AML-193 (cell line): ENCODE measurements at regions not wholly inside any gene's neighbourhood (a gene's known extent, or its start where the extent isn't known, plus 50 kb on each side); places are given as distances from the start of the nearest gene placed in this dataset.
"Not testable (repeated sequence)": the region's sequence is repeated elsewhere in the genome, so short reads cannot be mapped to it uniquely, and the experiment has no call there.

Source experiments
- DNase-seq, 2 experiments: peaks; one replicate each; lab custom pipeline; 2025; lab: John Stamatoyannopoulos, UW

DNA sequence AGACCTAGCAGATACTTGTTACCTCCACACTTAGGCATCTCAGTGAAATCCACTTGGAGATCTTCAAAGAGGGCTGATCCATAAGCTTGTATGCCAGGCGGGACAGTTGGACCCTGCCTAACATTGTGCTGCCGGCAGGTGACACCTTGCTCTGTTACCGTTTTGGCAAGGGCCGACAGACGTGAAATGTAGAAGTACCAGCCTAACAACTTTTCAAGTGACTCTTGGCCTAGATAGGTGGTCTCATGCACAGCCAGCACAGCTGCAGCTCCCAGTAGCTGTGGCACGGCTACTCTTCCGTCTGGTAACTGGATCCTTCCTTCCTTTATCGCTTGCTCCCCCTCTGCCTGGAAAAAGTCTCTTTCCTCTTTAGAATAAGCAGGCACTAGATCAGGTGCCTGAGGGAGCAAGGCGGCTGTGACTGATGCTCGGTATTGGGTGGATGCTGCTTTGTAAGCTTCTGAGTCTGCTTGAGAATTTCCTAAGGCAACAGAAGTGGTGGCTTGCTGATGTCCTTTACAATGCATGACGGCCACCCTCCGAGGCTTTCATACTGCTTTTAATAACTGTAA, 713.5 kb downstream of the AMY1C start:
- DNase-seq = no peak

DNA sequence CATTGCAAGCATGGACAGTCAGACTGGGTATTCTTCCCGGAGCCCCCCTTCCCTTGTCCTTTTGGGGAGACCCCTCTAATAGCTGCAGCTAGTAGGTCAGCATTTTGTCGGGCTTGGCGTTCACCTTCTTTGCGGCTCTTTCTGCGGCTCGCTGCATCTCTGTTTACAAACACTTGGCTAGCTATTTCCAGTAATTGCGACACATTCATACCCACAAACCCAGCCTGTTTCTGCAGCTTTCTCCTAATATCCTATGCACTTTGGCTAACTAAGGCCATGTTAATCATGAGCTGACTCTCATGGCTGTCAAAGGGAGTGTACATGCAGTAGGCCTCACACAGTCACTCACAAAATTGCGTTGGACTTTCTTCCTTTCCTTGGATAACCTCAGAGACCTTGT, 716.4 kb downstream of the AMY1C start:
- DNase-seq = no peak

DNA sequence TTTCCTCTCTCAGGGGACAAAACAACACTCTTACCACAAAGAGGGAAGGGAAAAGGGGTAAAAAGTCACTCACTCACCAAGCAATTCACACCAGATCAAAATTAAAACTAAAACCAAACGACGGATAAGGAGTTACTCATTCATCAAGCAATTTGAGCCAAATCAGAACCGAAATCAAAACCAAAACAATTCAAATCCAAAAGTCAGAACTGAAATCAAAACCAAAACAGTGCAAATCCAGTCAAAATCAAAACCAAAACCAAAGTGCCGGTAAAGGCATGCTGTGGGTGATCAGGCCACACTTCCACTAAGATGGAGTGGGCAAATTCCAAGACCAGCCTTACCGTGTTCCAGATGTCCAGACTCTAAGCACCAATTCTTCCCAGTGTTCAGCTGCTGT, 717.9 kb downstream of the AMY1C start:
- no peak for DNase-seq

DNA sequence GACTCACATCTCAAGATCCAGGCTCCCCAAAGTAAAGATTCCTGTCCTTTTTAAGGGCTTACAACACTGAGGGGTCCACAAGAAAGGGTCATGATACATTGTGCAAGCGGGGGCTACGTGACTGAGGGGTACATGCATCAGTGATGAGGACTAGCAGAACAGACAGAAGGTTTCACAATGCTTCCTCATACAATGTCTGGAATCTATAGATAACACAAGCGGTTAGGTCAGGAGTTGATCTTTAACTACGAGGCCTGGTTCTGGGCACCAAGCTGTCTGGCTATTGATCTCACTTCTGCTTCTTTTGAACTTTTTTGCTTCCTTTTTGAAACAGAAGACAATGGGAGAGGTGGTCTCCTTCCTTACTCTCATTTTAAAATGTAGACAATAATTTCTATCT, 718.6 kb downstream of the AMY1C start:
- no peak for DNase-seq

DNA sequence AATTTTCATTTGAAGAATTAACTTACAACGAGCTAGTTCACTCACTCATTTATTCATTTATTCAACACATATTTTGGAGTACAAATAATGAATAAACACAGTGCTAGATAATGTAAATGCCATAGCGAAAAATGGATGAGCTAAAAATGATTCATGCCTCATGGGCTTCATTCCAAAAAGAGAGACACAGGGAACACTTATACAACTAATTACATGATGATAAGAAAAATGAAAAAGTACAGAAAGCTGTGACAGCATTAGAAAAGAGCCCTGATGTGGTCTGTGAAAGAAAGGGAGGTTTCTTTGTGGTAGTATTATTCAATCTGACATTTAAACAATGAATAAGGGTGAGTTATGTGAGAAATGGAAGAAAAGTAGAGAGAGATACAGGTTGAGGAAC, 726.4 kb downstream of the AMY1C start:
- no peak for DNase-seq

DNA sequence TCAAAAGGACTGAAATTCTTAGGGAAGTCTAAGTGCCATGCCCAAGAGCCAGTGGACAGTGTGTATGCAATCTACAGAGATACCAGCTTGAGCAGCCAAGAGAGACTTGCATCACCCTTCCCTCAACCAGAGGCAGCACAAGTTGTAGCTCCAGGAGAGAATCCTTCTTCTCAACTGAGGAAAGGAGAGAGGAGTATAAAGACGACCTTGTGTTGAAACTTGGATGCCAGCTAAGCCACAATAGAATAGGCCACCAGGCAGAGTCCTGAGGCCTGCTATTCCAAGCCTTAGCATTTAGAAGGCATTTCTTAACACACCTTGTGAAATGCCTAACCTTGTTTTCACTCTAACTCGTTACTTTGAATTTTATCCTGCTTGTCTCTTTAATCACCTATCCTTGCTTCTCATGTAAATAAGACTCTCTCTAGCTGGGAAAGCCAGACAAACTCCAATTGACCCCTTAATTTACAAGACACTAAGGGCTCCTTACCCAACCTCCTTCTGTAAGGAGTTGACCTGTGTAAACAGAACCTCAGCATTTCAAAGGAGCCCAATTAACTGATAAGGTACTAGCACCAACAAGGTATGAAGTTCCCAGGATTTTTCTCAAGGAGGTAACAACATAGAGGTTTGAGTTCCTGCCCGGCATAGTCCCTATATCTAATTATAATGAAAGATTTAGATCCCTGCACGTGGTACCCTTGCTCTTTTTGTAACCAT, 738.8 kb downstream of the AMY1C start:
- no peak for DNase-seq

DNA sequence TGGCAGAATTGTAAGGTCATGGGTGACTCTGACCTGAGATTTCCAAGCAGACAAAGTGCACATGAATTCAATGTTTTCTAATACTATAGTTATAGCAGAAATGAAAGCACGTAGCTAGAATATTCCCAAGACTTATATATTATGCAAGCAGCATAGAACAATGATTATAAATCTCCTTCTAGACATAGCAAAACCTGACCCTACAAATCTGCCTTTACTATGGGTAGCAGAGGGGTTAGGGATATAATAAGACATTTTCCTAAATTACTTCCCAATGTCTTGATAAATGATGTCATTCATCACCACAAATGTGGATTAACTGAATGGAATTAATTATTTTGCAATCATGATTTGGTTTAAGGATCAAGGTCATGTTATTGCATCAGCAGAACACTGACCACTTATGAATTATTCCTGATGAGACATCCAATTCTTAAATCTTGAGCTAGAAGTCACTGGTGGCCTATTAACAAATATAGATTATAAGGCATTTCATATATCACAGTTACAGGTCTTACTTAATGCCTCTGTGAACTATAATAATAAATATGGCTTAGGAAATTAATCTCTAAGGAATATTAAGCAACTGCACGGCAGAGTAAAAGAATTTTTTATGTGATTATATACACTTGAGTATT, 776.6 kb downstream of the AMY1C start:
- no peak for DNase-seq

DNA sequence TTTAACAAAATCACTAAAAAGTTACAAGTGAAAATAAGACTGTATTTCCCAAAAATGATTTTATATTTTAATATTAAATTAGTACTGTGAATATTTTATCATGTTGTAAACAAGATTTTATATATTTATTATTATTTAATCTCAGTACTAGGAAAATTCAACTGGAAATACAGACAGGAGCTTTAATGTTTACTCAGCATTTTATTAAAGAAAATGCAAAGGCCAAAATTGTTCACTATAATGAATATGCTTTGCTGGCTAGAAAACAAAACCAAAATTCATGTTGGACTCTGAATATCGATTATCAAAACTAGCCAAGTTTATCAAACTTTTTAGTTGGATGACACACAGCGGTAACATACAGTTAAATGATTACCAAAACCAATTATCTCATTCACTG, 782.3 kb downstream of the AMY1C start:
- no peak for DNase-seq

DNA sequence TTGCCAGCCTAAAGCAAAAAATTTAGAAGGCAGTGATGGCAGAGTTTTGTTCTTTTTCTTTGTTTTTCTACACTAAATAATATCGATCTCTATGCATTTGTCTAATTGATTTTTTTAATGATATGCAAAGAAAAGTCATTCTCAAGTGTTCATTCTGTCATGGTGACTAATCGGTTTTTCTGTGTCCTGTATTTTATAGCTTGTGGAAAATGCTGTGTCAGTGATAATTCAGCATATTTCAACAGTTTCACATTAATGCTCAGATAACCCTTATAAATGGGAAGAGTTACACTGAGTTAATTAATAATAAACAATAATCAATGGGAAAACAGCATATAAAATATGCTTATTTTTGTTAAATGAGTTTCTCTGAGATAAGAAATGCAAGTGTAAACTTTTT, 824.9 kb downstream of the AMY1C start:
- DNase-seq = no peak

DNA sequence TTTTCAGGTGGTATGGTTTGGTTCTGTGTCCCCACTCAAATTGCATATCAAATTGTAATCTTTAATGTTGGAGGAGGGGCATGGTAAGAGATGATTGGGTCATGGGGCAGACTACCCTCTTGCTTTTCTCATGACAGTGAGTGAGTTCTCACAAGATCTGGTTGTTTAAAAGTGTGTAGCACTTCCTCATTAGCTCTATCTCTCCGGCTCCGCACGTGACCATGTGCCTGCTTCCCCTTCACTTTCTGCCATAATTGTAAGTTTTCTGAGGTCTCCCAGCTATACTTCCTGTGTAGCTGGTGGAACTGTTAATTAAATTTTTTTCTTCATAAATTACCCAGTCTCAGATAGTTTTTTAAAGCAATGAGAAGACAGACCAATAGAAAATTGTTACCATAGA, 843.2 kb downstream of the AMY1C start:
- DNase-seq = no peak

DNA sequence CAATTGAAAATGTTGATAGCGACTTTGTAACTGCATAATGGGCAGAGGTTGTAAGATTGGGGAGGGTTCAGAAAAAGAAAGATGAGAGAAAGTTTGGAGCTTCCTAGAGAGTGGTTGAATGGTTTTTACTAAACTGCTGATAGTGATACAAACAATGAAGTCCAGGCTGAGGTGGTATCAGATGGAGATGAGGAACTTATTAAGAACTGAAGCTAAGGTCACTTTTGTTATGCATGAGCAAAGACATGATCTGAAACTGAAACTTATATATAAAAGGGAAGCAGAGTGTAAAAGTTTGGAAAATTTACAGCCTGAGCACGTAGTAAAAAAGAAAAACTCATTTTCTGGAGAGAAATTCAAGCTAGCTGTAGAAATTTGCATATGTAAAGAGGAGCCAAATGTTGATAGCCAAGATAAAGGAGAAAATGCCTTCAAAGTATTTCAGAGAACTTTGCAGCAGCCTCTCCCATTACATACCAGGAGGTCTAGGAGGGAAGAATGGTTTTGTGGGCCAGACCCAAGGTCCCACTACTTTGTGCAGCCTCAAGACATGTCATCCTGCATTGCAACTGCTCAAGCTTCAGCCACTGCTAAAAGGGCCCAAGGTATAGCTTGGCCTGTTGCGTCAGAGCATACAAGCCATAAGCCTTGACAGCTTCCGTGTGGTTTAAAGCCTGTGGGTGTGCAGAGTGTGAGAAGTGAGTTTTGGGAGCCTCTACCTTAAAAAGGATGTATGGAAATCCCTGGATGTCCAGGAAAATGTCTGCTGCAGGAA, 843.9 kb downstream of the AMY1C start:
- no peak for DNase-seq

DNA sequence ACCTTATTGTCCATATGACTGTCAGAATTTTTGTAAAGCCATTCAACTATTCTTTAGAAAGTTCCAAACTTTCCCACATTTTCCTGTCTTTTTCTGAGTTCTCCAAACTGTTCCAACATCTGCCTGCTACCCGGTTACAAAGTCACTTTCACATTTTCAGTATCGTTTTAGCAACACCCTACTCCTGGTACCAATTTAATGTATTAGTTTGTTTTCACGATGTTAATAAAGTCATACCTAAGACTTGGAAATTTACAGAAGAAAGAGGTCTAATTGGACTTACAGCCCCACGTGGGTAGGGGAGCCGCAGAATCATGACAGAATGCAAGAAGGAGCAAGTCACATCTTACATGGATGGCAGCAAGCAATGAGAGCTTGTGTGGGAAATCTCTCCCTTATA, 867.8 kb downstream of the AMY1C start:
- no peak for DNase-seq

DNA sequence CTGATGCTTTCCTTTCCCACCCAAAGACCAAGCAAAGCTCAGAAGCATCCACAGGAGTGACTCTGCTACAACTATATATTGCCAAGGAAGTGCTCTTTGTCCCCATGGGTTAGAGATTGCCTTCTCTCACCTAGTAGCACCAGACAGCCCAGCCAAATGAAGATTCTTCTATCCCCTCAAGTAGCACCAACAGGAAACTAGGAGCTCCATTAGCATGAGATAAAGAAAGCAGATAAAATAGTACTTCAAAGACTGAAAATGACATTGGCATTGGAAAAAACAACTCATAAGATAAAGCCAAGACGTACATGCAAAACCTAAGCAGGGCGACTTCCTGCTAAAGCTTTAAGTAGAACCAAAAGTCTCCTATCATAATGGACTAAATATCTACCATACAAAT, 871.5 kb downstream of the AMY1C start:
- DNase-seq = no peak

DNA sequence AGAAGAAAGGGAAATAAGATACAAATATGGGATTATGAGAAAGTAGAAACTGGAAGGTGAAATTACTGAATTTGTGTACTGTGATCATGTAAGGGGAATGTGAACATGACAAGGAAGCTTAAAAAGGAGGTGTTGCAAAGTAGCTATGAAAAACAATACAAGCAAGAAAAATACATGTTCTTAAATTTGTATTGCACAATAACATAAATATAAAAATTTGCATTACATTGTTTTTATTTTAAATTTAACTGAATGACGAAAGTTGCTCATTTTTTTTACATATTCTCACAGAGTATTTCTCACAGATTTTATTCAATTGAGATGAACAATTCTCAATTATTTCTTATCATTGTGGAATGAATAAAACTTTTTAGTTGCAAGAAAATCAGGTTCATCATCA, 874.8 kb downstream of the AMY1C start:
- DNase-seq = no peak

DNA sequence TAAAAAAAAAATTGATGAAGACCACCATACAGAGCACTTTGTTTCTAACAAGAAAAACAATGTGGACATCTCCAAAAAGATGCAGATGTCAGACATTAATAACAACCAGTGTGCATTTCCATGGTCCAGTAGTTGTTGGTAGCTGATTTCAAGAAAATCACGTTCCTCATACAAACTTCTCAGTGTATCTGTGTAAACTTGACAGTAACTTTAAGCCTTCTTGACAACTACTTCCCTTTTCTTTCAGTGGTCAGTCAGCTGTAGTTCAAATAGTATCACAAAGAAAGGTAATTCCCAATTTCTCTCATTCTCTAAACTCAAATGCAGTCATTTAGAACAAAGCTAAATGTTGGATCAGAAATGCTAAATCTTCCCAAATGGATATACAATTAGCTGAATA, 879.9 kb downstream of the AMY1C start:
- DNase-seq = no peak

DNA sequence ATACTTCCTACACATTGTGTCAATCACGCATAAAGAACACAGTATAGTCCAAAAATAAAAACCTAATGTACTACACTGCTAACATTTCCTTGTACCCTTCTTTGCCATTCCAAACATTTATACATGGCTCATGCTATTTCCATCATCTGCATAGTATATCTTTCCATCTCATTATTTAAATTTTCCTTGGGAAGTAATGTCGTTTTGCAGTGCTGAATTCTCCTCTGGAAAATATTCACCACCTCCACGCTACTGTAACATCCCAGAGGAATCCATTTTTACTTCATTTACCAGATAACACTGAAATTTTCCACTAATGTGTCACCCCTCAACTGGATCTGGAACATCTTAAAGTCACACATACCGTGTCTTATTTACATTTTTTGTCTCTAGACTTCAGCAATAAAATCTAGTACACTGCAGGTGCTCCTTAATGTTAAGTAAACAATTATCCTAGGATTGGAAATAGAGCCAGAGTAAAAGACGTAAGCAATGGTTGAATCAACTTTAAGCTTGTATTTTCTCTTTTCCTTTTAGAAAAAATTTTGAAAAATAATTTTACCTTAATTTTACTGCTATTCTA, 881.0 kb downstream of the AMY1C start:
- no peak for DNase-seq

DNA sequence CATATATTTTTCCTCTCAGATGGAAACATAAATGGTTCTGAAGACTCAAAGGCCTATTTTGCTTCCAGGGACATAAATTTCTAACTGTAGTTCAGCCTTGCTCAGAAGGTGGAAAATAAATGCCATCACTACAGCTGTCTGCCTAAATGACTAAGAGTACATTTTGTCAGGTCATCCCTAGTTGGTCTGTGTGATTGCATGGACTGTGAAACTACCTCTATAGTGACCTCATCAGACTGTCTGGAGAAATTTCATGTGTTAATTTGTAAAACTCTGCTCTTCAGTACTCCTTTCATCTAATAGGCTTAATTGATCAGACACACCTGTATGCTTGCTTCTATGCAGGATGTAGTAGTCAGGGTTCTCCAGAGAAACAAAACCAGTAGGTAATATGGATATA, 886.9 kb downstream of the AMY1C start:
- DNase-seq = peak in 1 of 2 experiments; percentile 42

DNA sequence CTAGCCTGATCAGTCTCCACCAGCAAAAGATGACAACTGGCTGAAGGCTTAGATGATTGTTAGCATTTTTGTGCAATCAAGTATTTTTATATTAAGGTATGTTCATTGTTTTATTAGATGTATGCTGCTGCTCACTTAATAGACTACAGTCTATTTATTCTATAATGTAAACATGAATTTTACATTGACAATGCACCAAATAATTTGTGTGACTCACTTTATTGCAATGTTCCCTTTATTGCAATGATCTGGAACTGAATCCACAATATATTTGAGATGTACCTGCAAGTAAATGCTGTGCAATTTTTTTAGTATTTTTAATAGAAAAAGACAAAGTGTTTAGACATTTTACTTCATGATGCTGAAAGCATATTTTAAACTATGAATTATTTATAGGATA, 896.5 kb downstream of the AMY1C start:
- no peak for DNase-seq

DNA sequence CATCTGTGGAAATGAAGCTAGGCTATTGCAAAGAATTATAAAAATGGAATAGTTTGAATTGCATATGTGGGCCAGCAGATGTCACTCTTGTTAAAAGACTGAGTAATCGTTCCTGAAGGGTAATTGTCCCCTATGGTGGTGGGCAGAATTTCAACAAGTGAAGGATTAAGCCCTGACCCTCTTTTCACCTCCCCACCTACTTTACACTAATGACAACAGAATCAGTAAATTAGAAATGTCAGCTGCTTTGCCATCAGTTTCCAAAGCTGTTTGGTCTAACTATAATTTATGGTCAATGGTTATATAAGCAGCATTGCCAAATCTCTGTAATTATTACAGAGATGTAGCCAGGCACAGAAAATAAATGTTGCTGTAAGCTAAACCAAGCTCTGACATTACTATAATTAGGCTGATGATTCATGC, 898.6 kb downstream of the AMY1C start:
- DNase-seq = peak; percentile 15 to 21

DNA sequence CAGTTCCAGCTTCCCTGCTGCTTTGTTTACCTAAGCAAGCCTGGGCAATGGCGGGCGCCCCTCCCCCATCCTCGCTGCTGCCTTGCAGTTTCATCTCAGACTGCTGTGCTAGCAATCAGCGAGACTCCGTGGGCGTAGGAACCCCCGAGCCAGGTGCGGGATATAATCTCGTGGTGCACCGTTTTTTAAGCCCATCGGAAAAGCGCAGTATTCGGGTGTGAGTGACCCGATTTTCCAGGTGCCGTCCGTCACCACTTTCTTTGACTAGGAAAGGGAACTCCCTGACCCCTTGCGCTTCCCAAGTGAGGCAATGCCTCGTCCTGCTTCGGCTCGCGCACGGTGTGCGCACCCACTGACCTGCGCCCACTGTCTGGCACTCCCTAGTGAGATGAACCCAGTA, 914.7 kb downstream of the AMY1C start:
- DNase-seq = not testable (repeated sequence)

DNA sequence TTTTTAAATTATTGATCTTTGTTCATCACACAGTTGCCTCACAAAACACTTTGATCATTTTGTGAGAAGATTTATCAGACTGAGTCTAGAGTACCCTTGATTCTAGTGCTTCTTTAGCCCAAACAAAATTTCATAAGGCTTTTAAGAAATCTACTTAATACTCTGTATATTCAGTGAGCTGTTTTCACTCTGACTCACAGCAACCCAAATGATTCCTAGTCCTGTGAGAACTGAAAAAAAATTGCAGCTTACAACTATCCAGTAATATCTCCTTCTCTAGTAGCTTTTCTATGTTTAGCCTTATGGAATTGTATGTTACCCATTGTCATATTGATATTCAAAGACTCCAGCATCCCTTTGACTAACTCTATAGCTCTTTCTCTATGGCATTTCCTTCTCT, 915.6 kb downstream of the AMY1C start:
- DNase-seq = no peak

DNA sequence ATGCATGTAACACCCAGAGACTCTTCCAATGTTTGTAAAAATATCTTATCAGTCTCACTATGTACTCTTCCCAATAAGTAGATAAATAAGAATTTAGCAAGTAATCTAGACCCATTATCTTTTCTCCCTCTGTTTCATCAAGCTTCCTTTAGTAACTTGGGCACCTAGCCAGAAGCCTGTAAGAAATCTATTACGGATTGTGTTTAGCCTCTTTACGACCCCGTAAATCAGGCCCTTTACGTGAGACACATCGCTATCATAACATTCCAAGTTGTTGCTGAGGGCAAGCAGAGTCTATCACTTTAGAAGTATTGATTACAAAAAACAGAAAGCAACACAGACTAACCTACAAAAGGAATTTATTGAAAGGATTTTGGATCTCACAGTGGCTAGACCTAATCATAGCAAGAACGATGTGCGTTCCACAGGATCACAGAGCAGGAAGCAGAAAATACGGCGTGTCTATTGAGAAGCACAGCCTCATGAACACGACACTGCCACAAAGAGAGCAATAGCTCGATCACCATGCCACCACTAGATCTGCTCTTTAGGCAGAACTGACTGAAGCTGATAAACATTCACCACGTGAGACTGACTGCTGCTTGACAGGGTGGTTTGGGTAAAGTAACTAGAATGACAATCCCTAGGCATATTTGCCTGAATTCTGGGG, 922.1 kb downstream of the AMY1C start:
- no peak for DNase-seq
